ENCODE measurements at regions not wholly inside any gene's neighbourhood (a gene's known extent, or its start where the extent isn't known, plus 50 kb on each side); places are given as distances from the start of the nearest gene placed in this dataset.

DNA sequence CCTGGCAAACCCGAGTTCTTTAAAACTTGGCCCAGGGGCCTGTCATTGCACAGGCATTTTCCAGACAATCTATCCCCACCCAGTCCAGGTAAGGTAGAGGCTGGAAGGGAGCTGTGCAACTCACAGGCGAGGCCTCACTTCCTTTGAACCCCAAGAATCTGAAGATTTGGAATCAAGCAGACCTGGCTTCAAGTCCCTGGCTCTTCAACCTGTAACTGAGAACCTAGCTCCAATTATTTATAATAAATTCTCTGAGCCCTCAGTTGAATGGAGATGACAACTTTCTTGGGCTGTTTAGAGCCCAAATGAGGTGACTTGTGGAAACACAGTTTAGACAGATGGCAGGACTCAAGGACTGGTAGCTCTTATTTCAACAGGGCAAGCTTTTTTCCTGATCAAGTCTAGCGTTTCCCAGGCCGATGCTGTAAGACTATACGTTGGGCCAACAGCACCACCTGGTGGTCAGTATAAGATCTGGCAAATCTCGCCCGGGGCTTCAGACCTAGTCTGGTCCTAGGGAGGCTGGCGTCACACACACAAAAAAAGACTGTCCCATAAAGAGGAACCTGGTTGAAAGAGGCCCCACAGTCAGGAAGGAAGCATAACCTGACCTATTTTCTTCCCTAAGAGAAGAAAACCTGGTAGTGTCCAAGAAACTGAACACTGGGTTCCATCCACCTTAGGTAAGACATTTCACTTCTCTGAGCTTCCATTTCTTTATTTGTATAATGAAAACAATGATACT lies 117.9 kb downstream of the C17orf67 start:
- TF ChIP-seq, protein P1, sequence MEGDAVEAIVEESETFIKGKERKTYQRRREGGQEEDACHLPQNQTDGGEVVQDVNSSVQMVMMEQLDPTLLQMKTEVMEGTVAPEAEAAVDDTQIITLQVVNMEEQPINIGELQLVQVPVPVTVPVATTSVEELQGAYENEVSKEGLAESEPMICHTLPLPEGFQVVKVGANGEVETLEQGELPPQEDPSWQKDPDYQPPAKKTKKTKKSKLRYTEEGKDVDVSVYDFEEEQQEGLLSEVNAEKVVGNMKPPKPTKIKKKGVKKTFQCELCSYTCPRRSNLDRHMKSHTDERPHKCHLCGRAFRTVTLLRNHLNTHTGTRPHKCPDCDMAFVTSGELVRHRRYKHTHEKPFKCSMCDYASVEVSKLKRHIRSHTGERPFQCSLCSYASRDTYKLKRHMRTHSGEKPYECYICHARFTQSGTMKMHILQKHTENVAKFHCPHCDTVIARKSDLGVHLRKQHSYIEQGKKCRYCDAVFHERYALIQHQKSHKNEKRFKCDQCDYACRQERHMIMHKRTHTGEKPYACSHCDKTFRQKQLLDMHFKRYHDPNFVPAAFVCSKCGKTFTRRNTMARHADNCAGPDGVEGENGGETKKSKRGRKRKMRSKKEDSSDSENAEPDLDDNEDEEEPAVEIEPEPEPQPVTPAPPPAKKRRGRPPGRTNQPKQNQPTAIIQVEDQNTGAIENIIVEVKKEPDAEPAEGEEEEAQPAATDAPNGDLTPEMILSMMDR (IDR thresholded peaks at IDR 0.05), result peak; percentile 87
- no peak for TF ChIP-seq ZFX (IDR thresholded peaks at IDR 0.05; ENCODE audit: borderline replicate concordance)

Data from 22Rv1 (cell line).